ENCODE measurements at regions not wholly inside any gene's neighbourhood (a gene's known extent, or its start where the extent isn't known, plus 50 kb on each side); places are given as distances from the start of the nearest gene placed in this dataset.

GRCh38 chr5:74409712-74410111 is 230.8 kb downstream of the ENC1 start:
- Histone ChIP-seq H3K36me3 (ENCODE audit: control insufficient read depth, insufficient read depth, low read length) (no peaks in the 10 kb centered on the region), H3K27ac (ENCODE audit: insufficient read depth, low read length, poor library complexity, severe bottlenecking) (no peak overlapping the region), H3K4me3 (ENCODE audit: insufficient read depth, low read depth, low read length, poor library complexity, severe bottlenecking) (no peak overlapping the region), H3K9me3 (ENCODE audit: control insufficient read depth, low read length) (no peaks in the 10 kb centered on the region), H3K27me3 (replicated peaks; ENCODE audit: control insufficient read depth, insufficient read depth, low read length, poor library complexity, severe bottlenecking) (no peaks in the 10 kb centered on the region), H3K4me1 (ENCODE audit: control insufficient read depth, insufficient read depth, low read length, poor library complexity, severe bottlenecking) (no peaks in the 10 kb centered on the region)
- no peak for DNase-seq

DNA sequence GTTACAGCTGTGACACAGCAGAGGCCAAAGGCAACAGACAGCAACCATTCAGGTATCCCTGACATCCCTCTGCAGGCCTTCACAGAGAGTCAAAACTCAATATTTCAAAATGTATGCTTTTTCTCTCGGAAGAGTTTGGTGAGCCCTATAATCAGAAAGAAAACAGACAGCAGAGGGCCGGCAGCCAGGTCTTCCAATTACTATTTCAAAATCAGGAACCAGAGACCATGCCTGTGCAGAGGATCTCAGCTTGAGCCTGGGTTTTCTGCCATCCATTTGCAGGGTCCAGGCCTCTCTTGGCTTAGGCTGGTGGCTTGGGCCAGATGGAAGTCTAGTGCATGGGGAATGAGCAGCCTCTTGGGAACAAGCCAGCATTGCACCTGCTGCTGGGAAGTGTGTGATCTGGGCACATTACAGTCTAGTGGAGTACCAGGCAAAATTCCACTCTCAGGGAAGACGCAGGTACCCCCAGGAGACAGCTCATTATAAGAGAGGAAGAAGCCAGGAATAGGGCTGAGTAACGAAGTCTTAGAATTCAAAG is 231.3 kb downstream of the ENC1 start:
- no peaks in the 10 kb centered on the region for H3K27me3 ChIP-seq (replicated peaks; ENCODE audit: control insufficient read depth, insufficient read depth, low read length, poor library complexity, severe bottlenecking)
- no peaks in the 10 kb centered on the region for H3K9me3 ChIP-seq (ENCODE audit: control insufficient read depth, low read length)
- H3K36me3 ChIP-seq (ENCODE audit: control insufficient read depth, insufficient read depth, low read length) = no peaks in the 10 kb centered on the region
- no peak overlapping the region for H3K4me3 ChIP-seq (ENCODE audit: insufficient read depth, low read depth, low read length, poor library complexity, severe bottlenecking)
- DNase-seq = no peak
- H3K27ac ChIP-seq (ENCODE audit: insufficient read depth, low read length, poor library complexity, severe bottlenecking) = no peak overlapping the region
- H3K4me1 ChIP-seq (ENCODE audit: control insufficient read depth, insufficient read depth, low read length, poor library complexity, severe bottlenecking) = no peaks in the 10 kb centered on the region

DNA sequence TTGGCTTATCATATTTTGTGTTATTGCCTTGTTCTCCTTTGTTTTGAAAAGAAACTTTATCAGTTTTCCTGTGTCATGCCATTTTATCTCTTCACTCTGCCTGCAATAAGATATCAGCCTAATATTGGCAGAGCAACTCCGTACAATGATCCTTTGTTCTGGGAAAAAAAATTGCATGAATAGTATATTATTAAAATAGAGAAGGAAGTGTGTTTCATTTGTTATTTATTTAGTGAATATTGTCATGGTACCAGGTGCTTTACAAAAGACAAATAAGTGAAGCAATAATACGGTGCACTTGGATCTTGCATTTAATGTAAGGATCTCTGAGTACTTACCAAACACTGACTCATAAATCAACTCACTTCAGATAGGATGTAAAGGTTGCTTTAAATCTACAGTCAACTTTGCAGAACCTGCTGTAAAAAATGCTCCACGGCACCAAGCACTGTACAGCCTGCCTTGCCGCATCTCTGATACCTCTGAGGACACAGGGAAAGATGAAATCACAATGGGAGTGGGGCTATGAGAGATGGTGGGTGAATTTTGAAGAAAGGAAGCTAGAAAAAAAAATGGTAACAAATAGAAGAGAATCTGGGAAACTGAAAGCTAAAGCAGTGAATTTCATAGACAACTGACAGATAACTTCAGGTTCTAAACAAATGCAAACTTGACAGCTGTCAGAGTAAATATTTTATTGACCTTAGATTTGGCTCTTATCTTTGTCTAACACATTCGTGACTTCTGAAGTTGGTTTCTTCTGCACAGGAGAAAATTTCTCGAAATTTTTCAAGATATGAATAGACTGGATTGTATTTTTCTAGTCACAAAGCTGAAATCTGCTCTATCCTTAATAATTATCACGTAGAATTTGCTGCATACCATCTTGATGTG is 232.1 kb downstream of the ENC1 start:
- no peaks in the 10 kb centered on the region for H3K27me3 ChIP-seq (replicated peaks; ENCODE audit: control insufficient read depth, insufficient read depth, low read length, poor library complexity, severe bottlenecking)
- no peak overlapping the region for H3K4me3 ChIP-seq (ENCODE audit: insufficient read depth, low read depth, low read length, poor library complexity, severe bottlenecking)
- no peaks in the 10 kb centered on the region for H3K9me3 ChIP-seq (ENCODE audit: control insufficient read depth, low read length)
- no peak overlapping the region for H3K27ac ChIP-seq (ENCODE audit: insufficient read depth, low read length, poor library complexity, severe bottlenecking)
- no peak for DNase-seq
- no peaks in the 10 kb centered on the region for H3K4me1 ChIP-seq (ENCODE audit: control insufficient read depth, insufficient read depth, low read length, poor library complexity, severe bottlenecking)
- no peaks in the 10 kb centered on the region for H3K36me3 ChIP-seq (ENCODE audit: control insufficient read depth, insufficient read depth, low read length)

- Histone ChIP-seq H3K4me1 (ENCODE audit: control insufficient read depth, insufficient read depth, low read length, poor library complexity, severe bottlenecking) (no peaks in the 10 kb centered on the region), H3K27me3 (replicated peaks; ENCODE audit: control insufficient read depth, insufficient read depth, low read length, poor library complexity, severe bottlenecking) (no peaks in the 10 kb centered on the region), H3K9me3 (ENCODE audit: control insufficient read depth, low read length) (no peaks in the 10 kb centered on the region), H3K27ac (ENCODE audit: insufficient read depth, low read length, poor library complexity, severe bottlenecking) (no peak overlapping the region), H3K36me3 (ENCODE audit: control insufficient read depth, insufficient read depth, low read length) (no peaks in the 10 kb centered on the region), H3K4me3 (ENCODE audit: insufficient read depth, low read depth, low read length, poor library complexity, severe bottlenecking) (no peak overlapping the region)
- no peak for DNase-seq
These were observed 232.8 kb downstream of the ENC1 start for GRCh38 chr5:74407701-74408100.

GRCh38 chr5:74406844-74407243 is 233.7 kb downstream of the ENC1 start:
- Histone ChIP-seq H3K36me3 (ENCODE audit: control insufficient read depth, insufficient read depth, low read length) (no peaks in the 10 kb centered on the region), H3K9me3 (ENCODE audit: control insufficient read depth, low read length) (no peaks in the 10 kb centered on the region), H3K27me3 (replicated peaks; ENCODE audit: control insufficient read depth, insufficient read depth, low read length, poor library complexity, severe bottlenecking) (no peaks in the 10 kb centered on the region), H3K4me3 (ENCODE audit: insufficient read depth, low read depth, low read length, poor library complexity, severe bottlenecking) (no peak overlapping the region), H3K27ac (ENCODE audit: insufficient read depth, low read length, poor library complexity, severe bottlenecking) (no peak overlapping the region), H3K4me1 (ENCODE audit: control insufficient read depth, insufficient read depth, low read length, poor library complexity, severe bottlenecking) (no peaks in the 10 kb centered on the region)
- no peak for DNase-seq

- DNase-seq = no peak
- Histone ChIP-seq H3K9me3 (ENCODE audit: control insufficient read depth, low read length) (no peaks in the 10 kb centered on the region), H3K27me3 (replicated peaks; ENCODE audit: control insufficient read depth, insufficient read depth, low read length, poor library complexity, severe bottlenecking) (no peaks in the 10 kb centered on the region), H3K27ac (ENCODE audit: insufficient read depth, low read length, poor library complexity, severe bottlenecking) (no peak overlapping the region), H3K4me3 (ENCODE audit: insufficient read depth, low read depth, low read length, poor library complexity, severe bottlenecking) (no peak overlapping the region), H3K36me3 (ENCODE audit: control insufficient read depth, insufficient read depth, low read length) (no peaks in the 10 kb centered on the region), H3K4me1 (ENCODE audit: control insufficient read depth, insufficient read depth, low read length, poor library complexity, severe bottlenecking) (no peaks in the 10 kb centered on the region)
These were observed 234.9 kb downstream of the ENC1 start for GRCh38 chr5:74405593-74405992.

- Histone ChIP-seq H3K27ac (ENCODE audit: insufficient read depth, low read length, poor library complexity, severe bottlenecking) (no peak overlapping the region), H3K9me3 (ENCODE audit: control insufficient read depth, low read length) (no peaks in the 10 kb centered on the region), H3K4me3 (ENCODE audit: insufficient read depth, low read depth, low read length, poor library complexity, severe bottlenecking) (no peak overlapping the region), H3K4me1 (ENCODE audit: control insufficient read depth, insufficient read depth, low read length, poor library complexity, severe bottlenecking) (no peaks in the 10 kb centered on the region), H3K36me3 (ENCODE audit: control insufficient read depth, insufficient read depth, low read length) (no peaks in the 10 kb centered on the region), H3K27me3 (replicated peaks; ENCODE audit: control insufficient read depth, insufficient read depth, low read length, poor library complexity, severe bottlenecking) (no peaks in the 10 kb centered on the region)
- no peak for DNase-seq
These were observed 235.7 kb downstream of the ENC1 start for GRCh38 chr5:74404574-74405508.

DNA sequence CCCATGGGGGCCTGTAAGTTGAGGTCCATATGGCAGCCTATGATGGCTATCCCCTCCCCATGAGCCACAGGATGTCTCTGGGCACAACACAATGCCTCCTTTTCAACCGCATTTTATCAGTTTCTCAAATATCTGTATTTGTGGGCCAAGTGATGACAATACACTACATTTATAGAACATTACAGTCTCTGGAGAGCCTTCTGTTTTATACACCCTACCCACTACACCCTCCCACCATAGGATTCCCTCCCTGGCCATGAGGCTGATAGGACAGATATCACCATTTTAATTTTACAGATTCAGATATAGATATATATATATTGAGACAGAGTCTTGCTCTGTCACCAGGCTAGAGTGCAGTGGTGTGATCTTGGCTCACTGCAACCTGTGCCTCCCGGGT is 236.8 kb downstream of the ENC1 start:
- Histone ChIP-seq H3K36me3 (ENCODE audit: control insufficient read depth, insufficient read depth, low read length) (no peaks in the 10 kb centered on the region), H3K4me3 (ENCODE audit: insufficient read depth, low read depth, low read length, poor library complexity, severe bottlenecking) (no peak overlapping the region), H3K9me3 (ENCODE audit: control insufficient read depth, low read length) (no peaks in the 10 kb centered on the region), H3K27ac (ENCODE audit: insufficient read depth, low read length, poor library complexity, severe bottlenecking) (no peak overlapping the region), H3K27me3 (replicated peaks; ENCODE audit: control insufficient read depth, insufficient read depth, low read length, poor library complexity, severe bottlenecking) (no peaks in the 10 kb centered on the region), H3K4me1 (ENCODE audit: control insufficient read depth, insufficient read depth, low read length, poor library complexity, severe bottlenecking) (no peaks in the 10 kb centered on the region)
- no peak for DNase-seq

DNA sequence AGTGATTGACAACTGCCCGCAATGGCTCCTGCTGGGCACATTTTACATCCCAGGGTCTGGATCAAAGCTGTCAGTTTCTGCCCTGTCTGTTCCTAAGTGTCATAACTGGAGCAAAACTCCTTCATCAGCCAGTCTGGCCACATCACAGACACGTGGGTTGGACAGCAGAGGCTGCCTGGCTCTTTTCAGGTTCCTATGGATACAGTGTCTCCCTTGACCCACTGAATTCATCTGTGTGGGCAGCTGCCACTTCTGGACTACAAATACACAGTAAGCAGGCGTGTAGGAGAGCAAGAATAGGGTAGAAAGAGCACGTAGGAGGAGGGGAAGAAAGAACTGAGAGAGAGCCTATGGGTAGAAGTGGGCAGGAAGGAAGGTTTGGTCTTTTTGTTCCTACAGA is 238.0 kb downstream of the ENC1 start:
- H3K27ac ChIP-seq (ENCODE audit: insufficient read depth, low read length, poor library complexity, severe bottlenecking) = no peak overlapping the region

GRCh38 chr5:74401946-74402320 is 238.6 kb downstream of the ENC1 start:
- H3K4me1 ChIP-seq (ENCODE audit: control insufficient read depth, insufficient read depth, low read length, poor library complexity, severe bottlenecking) = no peaks in the 10 kb centered on the region
- DNase-seq = no peak
- H3K27ac ChIP-seq (ENCODE audit: insufficient read depth, low read length, poor library complexity, severe bottlenecking) = no peak overlapping the region
- H3K4me3 ChIP-seq (ENCODE audit: insufficient read depth, low read depth, low read length, poor library complexity, severe bottlenecking) = no peak overlapping the region
- H3K9me3 ChIP-seq (ENCODE audit: control insufficient read depth, low read length) = no peaks in the 10 kb centered on the region
- no peaks in the 10 kb centered on the region for H3K36me3 ChIP-seq (ENCODE audit: control insufficient read depth, insufficient read depth, low read length)
- no peaks in the 10 kb centered on the region for H3K27me3 ChIP-seq (replicated peaks; ENCODE audit: control insufficient read depth, insufficient read depth, low read length, poor library complexity, severe bottlenecking)

More for the DNA sequence above, 238.0 kb downstream of the ENC1 start:
- no peaks in the 10 kb centered on the region for H3K4me1 ChIP-seq (ENCODE audit: control insufficient read depth, insufficient read depth, low read length, poor library complexity, severe bottlenecking)
- H3K27me3 ChIP-seq (replicated peaks; ENCODE audit: control insufficient read depth, insufficient read depth, low read length, poor library complexity, severe bottlenecking) = no peaks in the 10 kb centered on the region
- H3K4me3 ChIP-seq (ENCODE audit: insufficient read depth, low read depth, low read length, poor library complexity, severe bottlenecking) = no peak overlapping the region
- H3K9me3 ChIP-seq (ENCODE audit: control insufficient read depth, low read length) = no peaks in the 10 kb centered on the region
- no peak for DNase-seq
- no peaks in the 10 kb centered on the region for H3K36me3 ChIP-seq (ENCODE audit: control insufficient read depth, insufficient read depth, low read length)

All from effector memory CD4-positive, alpha-beta T cell (primary cell).